Stomach (tissue), 4 donors: ENCODE measurements at regions not wholly inside any gene's neighbourhood (a gene's known extent, or its start where the extent isn't known, plus 50 kb on each side); places are given as distances from the start of the nearest gene placed in this dataset.

ENCODE experiments used
- CTCF ChIP-seq, 7 experiments: fragments of 450-650 bp in 4 of 7; fragments of 200-600 bp in 3 of 7; sonication (generic) in 3 of 7; IDR thresholded peaks; one replicate each; pipeline ENCODE4 v1.5.1; 2016 to 2019; ENCODE audit warnings: antibody characterized with exemption in 7 of 7, control low read depth in 2 of 7, mild to moderate bottlenecking in 1 of 7
- POLR2A ChIP-seq, 4 donors: fragments of 450-650 bp; IDR thresholded peaks; one replicate each; pipeline ENCODE4 v1.6.1; 2016; ENCODE audit warnings: antibody characterized with exemption in 4 of 4, control low read depth in 2 of 4, mild to moderate bottlenecking in 1 of 4, moderate library complexity in 1 of 4
- POLR2AphosphoS5 ChIP-seq, 3 donors: sonication (generic); formaldehyde crosslinking; IDR thresholded peaks; one replicate each; pipeline ENCODE4 v1.6.1; 2016; ENCODE audit warnings: antibody characterized with exemption in 3 of 3

DNA sequence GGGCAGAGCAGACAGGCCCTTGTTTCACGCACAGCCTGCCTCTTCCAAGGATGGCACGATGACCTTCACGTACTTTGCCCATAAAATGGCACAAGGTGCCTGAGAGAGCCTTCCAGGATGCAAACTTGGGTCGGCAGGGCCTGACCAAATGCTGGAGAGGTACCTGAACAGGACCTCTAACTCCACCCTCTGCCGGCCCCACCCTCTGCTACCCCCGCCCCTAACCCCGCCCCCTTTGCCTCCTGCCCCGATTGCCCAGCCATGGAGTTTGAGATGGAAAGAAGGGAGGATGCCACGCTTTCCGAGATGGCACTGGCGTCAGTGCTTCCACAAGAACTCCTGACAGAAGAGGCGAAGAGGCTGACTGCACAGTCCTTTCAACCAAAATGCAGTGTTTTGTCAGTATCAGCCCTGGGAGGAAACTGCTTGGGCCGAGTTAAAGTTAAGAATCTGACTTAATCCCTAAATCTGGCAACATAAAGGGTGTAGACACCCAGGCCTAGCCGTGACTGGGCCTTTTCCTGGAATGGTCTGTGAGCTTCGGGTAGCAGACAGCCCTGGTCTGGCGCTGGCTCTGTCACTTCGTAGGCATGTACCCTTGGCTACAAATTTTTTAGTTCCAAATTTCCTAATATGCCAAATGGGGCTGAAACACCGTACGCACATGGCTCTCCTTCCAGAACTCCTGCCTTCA, 230.3 kb upstream of the RGMA start:
- TF ChIP-seq POLR2AphosphoS5 (IDR thresholded peaks at IDR 0.05) (no peak), POLR2A (IDR thresholded peaks at IDR 0.05) (no peak), CTCF (IDR thresholded peaks at IDR 0.05) (no peak)
